UCSD-AML1 (cell line): ENCODE measurements at regions not wholly inside any gene's neighbourhood (a gene's known extent, or its start where the extent isn't known, plus 50 kb on each side); places are given as distances from the start of the nearest gene placed in this dataset.
A peak's percentile ranks its signal among the peaks of the same experiment; 100 is the strongest.
"Not testable (repeated sequence)": the region's sequence is repeated elsewhere in the genome, so short reads cannot be mapped to it uniquely, and the experiment has no call there.

Source experiments
- DNase-seq: peaks from one replicate; lab custom pipeline; 2025; ENCODE audit not compliant: unreplicated experiment; lab: John Stamatoyannopoulos, UW

DNA sequence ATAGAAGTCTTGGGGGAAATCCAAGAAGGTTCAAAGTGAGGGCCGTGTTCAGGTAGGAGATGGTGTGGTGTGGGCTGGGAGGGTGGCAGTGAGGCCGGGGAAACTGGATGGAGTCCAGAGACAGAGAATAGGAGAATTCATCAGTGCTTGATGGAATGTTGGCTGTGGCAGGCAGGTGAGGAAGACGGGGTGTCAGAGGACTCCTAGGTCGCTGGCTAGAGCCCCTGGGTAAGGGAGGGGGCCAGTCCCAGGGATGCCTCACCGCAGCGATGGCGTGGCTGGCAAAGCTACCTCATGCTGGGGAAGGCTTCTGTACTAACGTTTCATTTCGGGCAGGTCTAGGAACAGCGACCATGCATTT, 373.0 kb downstream of the RPS24 start:
- no peak for DNase-seq

DNA sequence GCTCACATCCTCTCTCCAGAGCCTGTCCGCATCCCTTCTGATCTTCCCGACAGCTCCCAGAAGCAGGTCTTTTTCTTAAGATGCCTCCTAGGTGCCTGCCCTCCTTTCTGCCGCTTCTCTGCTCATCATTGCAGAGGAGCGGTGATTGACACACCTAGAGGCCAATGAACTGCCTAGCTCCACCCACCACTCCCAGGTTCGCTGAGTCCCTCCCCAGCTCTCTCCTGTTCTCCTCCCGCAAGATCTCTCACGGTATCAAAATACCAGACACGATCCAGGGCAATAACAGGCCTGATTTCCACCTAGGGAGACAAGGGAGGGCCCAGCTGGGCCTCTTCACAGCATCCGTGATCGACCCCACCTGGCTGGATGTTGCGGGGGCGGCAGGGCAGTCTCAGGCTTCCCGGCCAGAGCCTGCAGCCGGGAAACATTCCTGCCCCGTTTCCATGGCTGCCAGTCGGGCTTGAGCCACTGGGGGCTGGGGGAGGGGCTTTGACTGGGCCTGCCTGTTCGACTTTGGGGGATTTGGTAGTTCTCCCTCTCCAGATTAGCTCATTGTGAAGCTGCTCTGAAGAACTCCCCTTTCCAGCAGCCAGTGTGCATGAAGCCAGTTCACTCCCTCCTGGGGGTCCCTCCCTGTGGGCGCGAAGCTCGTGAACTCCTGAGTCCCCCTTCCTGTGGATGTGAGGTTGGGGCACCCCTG, 373.5 kb downstream of the RPS24 start:
- DNase-seq = no peak

GRCh38 chr10:78407966-78408365, 374.3 kb downstream of the RPS24 start:
- DNase-seq = no peak

- no peak for DNase-seq
Measured at GRCh38 chr10:78408671-78409472, 375.2 kb downstream of the RPS24 start.

GRCh38 chr10:78410046-78410965, 376.6 kb downstream of the RPS24 start:
- no peak for DNase-seq

- no peak for DNase-seq
Measured at GRCh38 chr10:78411716-78412115, 378.1 kb downstream of the RPS24 start.

DNA sequence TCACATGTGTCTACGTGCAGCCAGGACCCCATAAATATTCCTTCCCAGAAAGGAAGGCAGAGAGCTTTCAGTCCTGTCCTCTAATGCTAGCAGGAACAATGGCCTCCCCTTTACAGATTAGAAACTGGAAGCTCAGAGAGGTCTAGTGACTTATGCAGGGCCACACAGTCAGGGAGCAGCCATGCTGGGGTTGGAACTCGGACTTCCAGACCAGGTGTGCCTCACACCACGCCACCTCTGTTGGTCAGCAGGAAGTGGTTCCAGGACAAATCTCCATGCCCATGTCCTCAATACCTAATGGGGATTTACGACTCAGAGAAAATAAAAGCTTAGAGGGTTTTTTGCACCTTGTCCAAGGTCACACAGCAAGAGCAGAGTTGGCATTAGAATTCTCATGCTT, 378.9 kb downstream of the RPS24 start:
- DNase-seq = no peak

- no peak for DNase-seq
Measured at GRCh38 chr10:78413076-78414055, 379.7 kb downstream of the RPS24 start.

GRCh38 chr10:78414380-78414779, 380.7 kb downstream of the RPS24 start:
- no peak for DNase-seq

GRCh38 chr10:78415111-78415510, 381.4 kb downstream of the RPS24 start:
- DNase-seq = no peak

GRCh38 chr10:78416031-78417011, 382.7 kb downstream of the RPS24 start:
- no peak for DNase-seq

DNA sequence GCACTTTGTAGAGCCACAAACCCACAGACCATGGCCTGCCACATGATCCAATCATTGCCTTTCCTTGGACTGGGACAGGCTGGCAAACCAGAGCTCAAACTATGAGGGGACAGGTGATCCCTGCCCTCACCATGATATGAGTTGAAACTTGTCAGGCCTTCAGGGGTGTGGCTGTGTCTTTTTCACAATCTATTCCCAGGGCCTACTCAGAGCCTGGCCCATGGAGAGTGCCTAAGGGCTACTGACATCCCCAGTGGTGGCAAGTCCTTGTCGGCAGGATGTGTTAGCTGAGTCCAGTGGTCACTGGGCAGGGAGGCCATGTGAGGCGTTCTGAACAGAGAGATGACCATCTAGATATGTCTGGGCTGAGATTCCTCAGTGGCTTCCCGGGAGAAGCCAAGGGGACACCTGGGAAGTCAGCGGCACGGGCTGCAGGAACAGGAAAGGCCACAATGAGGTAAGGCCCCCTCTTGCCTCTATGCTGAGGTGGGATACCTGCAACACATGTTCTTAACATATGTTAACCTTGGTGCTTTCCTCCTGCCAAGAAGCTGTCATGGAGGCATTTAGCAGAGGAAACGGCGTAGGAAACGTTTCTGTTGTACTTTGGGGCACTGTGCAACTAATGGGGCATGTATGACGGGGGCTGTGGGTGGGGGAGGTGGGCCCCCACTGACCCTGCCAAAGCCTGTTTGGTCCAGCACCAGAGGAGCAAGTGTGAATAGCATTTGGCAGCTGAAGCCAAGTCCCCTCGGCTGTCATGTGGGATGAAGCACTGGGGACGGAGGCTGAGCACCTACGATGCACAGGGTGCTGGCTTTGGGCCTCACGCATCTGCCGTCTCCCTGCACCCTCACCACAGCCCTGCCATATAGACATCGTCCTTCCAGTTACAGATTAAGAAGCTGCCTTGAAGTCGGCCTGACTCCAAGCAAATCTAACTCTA, 384.0 kb downstream of the RPS24 start:
- no peak for DNase-seq

DNA sequence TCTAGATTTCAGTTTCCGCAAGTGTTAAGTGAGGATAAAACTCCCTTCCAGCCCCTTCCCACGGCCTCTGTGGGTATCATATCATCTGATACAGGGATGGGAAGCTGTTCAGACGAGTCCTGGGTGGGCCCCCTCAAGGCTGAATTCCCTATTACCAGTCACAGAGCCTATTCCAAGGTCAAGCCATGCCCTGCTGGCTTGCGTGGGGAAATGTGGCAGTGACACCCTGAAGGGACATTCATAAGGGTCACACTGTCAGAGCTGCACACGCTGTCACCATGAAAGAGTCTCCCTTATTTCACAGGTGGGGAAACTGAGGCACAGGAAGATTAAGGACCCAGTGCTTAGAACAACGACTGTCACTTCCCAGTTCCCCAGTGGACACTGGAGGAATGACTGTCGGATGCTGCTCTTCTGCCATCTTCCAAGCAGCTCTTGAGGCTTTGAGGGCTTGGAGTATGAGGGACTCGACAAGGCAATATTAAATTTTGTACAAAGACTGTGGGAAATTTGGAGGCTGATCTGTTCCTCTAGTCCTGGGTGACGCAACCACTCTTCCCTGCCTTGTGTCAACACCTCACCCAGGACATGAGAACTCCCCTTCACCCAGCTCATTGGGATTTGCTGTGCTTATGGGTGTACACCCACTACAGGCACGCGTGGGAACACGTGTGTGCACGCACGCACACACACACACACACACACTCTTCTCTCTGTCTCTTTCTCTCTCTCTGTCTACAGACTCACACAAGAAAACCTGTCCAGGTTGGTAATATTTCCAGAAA, 386.0 kb downstream of the RPS24 start:
- DNase-seq = no peak

DNA sequence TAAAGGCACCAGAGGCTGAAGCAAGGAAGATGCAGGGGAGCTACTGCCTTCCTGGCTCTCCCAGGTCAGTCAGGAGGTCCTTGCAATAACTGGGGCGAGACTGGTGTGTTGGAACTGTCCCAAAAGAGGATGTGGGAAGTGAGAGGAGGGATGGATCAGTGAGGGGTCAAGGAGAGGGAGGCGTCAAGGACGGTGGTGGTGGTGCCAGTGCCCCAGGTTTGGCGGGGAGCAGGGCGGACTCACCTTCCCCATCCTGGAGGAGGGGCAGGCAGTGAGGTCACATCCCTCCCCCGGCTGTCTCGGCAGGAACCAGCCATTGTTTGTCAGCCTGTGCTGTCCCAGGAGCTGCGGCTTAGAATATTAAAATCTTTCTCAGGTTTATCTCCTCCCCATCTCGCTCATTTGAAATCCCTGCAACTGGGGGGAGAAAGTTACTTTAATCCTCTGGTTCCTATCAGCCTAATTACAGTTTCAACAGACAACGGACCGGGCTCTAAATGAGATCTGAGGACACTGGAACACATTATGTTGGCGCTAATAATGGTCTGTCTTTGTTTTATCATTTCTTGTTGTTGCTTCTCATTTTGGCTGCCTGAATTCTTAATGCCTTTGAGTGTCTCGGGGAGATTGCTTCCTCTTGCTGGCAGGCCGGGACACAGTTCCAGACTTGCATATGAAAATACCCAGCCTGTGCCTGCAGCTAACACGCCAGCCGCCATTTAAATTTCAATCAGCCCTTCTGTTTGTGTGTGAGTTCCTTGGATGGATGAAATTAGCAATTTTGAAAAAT, 387.5 kb downstream of the RPS24 start:
- no peak for DNase-seq

GRCh38 chr10:78424050-78424449, 390.4 kb downstream of the RPS24 start:
- not testable (repeated sequence) for DNase-seq

DNA sequence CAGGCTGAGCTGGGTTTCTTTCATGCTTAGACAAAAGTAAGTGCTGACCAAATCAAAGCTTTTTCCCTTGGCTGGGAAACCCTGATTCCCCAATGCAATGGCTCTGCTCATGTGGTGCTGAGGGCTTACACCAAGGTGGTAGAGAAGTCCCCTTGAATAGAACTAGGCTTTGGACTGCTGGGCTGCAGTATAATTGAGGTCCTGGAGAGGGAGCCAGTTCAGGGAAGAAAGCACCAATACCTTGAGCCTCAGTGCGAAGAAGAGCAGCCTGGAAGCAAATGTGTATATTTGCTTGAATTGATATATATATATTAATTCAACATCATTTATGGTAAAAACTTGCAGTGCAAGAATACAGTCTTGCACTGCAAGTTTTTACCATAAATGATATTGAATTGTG, 391.1 kb downstream of the RPS24 start:
- peak; percentile 24 for DNase-seq

GRCh38 chr10:78426181-78426580, 392.5 kb downstream of the RPS24 start:
- DNase-seq = no peak
